CD4-positive, alpha-beta T cell treated with Interleukin-17A for 4 hours (primary cell): ENCODE measurements at regions not wholly inside any gene's neighbourhood (a gene's known extent, or its start where the extent isn't known, plus 50 kb on each side); places are given as distances from the start of the nearest gene placed in this dataset.

Experiments used
- DNase-seq: peaks from one replicate; pipeline ENCODE4 v3.0.0-alpha.2; 2020; ENCODE audit warnings: mixed read lengths

DNA sequence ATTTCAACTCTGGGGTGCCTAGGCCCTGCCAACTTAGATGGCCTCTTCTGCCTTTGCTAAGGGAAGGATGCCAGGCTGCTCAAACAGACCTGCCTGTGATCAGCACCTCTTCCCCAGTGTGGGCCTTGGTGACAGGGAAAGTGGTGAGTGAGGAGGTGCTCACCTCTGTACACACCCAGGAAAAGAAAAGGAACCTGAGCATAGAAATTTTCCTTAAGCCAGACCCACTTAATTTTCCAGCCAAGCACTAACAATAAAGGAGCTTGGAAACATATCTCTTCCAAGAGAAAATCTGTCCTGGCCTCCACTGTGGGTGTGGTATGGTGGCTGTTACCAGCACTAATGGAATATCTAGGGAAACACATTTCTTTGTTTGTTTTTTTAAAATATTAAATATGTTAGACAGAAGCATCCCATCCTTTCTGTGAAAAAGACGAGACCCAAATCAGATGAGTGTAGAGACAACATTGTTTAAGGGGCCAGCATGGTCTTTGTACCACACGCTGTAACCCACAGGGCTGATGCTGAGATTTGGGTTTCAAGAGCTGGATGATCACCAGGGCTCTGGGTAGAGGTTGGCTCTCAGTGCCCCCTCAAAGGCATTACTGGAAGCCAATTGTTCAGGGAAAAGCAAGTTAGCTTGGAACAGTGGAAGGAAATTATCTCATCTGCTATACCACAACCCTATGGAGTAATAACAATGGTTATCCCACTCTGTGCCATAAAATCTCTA is 472.2 kb downstream of the INSC start:
- no peak for DNase-seq

DNA sequence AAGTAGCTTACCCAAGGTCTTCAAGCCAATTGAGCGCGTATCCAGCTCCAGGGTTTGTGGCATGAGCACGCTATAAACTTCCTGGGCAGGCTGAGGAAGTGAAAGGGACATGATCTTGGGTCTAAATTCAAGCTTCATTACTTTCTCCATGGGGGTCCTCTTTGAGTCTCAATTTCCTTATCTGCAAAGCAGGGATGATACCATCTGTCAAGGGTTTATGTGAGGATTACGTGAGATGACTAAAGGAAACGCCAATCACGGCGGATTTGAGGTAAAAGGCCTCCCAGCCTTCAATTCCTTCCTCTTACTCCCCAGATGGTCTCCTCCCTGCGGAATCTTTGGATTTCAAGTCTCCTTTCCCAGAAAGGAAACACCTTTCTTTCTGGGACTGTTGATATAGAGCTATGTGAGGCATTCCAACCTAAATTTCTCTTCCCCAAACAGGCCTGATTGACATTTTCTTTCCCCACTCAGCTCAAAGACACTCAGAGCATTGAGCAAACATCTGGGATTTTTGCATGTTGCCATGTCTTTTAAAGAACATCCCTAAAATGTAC is 474.4 kb downstream of the INSC start:
- no peak for DNase-seq

DNA sequence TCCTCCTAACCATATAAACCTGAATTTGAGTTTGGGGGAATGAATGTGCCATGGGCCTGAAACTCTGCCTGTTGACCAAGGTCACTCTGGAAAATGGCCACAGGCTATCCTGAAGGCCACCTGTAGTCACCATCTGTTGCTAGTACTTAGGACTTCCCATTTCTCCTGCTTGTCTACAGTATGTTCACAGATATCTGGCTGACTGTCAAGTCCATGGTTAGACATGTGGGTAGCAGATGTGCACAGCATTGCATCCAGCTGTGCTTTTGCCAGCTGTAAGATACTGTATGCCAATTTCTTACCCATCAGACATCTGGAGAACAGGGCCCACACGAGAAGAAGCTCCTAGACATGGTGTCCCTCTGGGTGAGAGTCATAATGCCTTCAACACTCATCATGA is 475.4 kb downstream of the INSC start:
- DNase-seq, result no peak

DNA sequence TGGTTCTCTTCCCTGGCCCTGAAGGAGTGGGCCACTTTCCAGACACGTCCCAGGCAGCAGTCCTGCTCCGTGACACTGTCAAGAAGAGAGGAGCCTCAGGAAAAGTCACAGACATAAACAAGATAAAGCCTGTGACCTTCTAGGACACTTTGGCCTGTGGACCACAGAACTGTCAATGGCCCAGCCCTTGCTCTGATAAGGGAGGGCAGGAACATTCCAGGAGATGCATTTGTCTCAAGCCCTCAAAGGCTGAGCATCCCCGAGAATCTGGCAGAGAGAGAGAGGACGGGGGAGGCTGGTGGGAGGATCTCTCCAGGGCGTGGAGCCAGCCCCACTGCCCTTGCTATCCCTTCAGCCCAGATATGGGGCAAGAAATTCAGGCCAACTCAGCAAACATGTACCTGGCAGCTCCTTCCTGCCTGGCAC is 476.4 kb downstream of the INSC start:
- no peak for DNase-seq

DNA sequence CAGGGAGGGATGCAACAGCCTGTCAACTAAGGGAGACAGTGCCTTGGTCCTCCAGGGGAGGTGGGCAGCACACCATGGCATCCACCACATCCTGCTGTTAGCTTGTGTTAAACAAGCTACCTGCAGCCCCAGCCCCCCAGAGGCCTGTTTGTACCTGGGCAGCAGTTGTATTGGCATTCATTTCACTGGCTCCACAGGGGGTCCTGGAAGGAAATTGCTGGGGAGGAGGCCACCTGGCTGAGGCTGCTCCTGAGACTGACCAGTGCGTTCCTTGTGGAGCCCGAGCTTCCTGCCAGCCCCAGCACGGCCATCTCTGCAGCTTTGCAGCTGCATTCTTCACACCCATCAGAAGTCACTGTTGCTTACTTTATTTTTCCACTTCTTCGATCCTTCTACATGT is 479.9 kb downstream of the INSC start:
- no peak for DNase-seq

DNA sequence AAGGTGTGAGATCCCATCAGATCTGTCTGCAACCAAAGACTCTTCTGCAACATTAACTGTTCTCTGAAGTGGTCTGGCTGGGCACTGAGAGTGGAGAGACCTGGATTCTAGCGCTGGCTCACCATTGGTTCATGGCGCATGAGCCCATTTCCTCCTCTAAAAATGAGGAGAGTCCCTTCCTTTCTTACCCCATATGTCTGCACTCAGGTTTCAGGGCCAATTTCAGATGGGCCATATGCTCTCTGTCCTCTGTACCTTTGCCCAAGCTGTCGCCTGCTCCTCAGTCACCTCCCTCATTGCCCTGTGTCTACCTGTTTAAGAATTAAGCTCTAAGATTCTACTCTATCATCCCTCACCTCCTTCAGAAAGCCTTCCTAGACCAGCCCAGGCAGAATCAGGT is 484.7 kb downstream of the INSC start:
- no peak for DNase-seq

DNA sequence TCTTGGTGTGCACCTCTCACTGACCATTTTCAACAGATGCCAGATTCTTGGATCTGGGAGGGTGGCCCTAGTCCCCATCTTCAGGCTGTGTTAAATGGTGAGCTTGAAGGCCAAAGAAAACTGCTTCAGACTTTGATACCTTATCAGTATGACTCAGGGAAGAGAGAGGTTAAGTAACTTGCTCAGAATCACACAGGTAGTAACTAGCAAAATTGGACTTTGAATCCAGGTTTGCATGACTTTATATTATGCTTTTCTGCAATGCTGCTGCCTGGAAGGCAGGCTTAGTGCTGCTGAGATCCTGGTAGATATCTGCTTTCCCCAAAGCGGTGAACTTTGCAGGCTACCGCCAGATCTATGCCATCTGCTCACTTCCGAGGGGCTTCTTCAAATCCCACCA is 487.3 kb downstream of the INSC start:
- no peak for DNase-seq

DNA sequence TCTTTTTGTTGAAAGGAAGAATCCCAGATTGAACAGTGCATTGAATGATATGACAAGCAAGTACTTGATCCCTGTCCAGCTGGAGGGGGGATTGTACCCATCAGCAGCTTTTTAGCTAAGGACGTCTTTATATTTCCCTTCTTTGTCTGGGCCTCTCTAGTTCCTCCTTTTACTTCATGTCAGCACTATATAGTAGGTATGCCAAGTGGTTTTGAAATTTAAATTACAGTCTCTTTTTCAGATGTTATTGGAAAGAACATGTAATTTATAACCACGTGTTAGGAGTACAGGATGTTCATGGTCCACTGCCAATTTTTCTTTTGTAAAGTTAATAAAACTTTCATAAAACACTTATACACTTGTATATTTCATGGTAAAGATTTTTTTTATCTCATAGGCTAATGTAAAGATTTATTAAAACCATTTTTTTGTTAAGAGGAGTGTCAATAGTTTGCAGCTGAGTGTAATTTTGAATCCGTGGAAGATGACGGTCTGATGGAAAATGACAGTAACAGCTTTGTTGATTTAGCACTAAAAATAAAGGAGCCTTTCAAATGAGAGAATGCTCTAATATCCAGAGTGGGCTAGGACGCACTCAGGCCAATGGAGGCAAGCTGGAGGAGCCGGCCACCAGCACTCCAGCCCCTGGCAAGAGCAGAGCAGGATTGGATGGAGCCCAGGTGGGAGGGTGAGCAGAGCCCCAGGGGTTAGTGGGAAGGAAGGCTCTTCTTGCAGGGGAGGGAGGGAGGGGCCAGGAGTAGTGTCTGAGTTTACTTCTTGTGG is 488.3 kb downstream of the INSC start:
- DNase-seq, result no peak

DNA sequence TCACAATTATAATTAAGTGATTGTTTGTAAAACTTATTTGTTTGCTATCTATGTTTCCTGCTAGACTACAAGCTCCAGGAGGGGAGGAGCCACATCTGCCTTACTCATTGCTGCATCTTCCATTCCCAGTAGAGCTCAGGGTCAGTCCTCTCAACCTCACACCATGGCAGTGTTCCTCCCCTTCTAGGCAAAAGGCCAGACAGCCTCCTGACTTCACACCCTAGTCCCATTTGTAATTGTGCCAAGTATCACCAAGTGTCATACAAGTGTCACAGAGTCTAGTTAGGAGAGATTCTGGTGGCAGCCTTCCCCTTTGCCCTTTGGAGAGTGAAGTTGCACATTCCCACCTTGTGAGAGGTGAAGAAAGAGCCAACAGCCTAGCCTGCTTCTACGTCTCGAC is 490.4 kb downstream of the INSC start:
- no peak for DNase-seq

DNA sequence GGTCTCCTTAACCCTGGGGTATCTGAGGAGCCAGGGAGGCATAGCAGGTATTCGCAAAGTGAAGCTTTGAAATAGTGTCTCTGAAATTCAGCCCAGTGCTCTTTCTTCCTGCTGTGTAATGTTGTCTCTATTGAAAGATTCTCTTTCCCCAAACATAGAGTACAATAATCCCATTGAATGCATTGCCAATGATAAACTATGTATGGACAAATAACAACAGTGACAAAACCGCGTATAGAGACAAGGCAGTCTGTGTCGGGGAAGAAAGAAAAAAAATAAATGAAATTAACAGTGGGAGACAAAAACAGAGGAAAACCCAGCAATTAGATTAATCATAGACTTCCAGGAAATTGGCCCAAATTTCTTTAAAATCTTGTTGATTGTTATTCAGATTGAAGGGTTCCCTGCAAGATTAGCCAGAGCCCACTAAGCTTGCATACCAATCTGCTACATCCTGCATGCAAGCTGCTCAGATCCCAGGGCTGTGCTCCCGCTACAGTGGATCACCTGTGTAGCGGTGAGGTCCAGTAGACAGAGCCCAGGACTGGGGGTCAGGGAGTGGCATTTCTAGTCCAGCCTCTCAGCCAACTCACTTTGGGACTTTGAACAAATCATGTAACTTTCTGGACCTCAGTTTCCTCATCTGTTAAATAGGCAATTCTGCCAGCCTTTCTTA is 492.8 kb downstream of the INSC start:
- no peak for DNase-seq

DNA sequence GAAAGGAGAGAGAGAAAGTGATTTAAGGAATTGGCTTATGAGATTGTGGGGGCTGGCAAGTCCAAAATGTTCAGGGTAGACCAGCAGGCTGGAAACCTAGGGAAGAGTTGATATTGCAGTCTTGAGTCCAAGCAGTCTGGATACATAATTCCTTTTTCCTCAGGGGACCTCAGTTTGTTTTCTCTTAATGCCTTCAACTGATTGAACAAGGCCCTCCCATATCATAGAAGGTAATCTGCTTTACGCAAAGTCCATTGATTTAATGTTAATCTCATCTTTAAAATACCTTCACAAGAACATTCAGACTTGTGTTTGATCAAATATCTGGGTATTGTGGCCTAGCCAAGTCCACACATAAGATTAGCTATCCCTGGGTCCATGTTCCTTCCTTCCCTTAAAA is 494.7 kb downstream of the INSC start:
- no peak for DNase-seq

DNA sequence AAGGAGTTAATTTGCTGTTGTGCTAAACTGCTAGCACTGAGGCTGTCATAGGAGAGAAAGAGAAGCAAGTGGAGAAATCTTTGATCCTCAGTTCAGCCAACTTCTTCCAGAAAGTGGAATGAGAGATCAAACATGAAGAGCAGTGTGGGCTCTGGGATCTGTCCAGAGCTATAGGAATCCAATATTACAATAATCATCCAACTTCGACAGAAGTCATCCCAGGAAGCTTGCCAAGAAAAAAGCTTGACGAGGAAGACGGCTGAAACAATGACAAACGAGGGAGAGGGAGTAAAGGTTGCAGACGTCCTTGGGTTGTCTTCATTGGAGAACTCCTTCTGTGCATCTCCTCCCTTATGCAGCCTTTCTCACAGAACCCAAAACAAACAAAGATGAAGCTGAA is 496.2 kb downstream of the INSC start:
- no peak for DNase-seq

DNA sequence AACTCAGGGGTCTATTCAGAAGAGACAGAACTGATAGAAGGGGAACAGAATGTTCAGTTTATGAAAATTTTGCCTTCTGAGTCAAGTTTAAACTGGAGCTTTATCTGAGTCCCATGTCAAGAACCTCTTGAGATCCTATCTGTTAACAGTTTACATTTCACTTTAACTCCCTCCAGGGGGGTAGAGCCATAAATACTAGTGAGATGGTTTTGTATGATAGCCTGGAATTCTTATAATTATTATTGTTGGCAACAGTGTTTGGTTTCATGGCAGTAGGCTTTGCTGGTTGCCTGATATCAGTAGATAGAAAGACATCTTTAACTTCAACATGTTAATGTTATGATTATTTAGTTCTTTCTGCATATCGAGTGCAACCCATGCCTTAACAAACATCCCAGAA is 498.5 kb downstream of the INSC start:
- DNase-seq, result no peak

DNA sequence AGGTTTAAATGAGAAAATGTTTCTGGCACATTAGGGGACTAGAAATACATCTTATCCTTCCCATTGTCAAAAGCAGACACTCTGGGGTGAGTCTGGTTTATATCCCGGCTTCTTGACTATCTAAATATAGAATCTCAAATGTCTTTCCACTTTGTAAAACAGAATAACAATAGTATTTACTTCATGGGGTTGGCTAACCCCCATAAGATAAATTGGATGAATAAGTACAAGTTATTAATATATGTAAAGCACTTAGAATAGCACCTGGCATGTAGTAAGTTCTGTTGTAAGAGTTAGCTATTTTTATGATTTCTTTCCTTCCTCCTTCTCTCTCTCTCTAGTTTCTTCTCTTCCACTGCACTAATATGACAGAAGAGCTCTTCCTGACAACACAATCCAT is 499.1 kb downstream of the INSC start:
- no peak for DNase-seq

DNA sequence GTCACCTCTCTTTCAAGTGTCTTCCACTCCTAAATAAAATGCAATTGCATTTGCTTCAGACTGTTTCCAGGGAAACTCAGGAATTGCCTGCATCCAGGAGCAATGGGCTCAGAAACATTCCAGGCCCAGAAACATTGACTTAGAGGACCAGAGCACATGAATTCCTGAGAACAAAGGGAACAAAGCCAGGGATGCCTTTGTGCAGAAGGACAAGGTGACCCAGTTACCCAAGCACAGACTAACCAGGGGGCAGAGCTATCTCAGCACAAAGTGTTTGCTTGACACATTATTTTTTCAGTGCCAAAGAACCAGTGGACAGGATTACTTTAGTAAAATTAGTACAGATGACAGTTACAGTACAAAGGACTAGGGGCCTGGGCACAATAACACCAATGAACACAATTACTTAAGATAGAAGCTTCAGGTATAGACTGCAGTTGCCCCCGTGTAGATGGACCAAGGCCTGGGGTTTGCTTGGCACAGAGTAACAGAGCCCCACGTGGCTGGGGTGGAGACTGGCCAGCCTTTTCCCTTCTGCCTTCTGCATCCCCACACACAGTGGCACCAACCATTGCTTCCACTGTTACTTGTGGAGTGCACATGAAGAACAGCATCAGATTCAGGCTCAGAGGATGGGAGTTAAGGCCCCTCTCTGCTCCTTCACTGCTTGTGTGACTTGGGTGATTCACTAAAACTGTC is 500.8 kb downstream of the INSC start:
- DNase-seq, result no peak

DNA sequence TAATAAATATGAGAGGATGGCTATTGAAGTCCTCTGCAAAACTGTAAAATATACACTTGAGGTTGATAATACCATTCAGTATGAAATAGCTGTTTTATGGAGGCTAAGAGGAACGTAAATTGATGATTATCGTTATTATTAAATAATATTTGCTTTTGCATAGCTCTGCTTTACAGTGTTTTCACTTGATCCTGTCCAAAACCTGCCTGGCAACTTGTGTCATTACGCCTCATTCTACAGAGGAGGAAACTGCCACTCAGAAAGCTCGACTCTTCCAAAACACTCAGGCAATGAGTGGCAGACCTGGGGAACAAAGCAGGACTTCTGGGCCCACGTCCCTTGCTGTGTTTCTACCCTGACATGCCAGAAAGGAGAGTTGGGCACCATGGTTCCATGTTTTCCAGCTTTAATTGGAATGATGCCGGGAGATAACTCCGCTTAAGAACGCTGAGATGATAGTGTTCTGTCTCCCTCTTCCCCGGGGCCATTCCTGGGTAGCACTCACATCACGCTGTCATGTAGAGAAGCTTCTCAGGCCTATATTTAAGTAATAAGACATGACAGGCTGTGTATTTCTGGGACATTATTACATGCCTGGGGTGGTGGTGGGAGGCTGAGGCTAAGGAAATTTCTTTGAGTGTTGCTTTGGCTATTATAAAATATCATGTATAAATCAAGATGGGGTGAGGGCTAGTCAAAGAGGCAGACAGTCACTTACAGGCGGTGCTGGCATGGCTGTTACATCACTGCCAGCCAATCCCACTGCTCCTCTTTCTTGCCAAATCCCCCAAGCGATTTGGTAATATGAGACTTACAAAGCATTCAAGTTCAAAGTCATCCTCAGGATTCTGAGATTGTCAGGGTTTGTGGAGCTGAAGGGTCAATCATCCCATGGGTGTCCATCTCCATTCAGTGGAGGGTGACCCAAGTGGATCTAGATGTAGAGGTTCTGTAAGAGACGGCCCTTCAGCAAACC is 501.7 kb downstream of the INSC start:
- no peak for DNase-seq

DNA sequence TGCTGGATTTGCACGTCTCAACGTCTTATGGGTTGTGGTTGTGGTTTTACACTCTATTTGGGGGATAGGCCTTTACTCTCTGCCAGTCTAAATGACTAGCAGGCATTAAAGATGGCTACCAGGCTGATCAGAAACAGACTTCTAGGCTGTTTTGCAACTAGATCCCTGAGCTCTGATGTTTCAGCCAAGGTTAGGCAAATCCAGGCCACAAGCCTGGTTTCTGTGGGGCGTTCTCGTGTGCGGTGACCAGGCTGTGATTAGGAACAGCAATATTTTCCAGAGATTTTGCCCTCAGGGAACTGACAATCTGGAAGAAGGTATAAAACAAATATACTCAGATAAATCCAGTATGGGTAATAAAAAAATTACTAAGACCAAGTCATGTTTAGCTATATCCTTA is 502.4 kb downstream of the INSC start:
- no peak for DNase-seq

DNA sequence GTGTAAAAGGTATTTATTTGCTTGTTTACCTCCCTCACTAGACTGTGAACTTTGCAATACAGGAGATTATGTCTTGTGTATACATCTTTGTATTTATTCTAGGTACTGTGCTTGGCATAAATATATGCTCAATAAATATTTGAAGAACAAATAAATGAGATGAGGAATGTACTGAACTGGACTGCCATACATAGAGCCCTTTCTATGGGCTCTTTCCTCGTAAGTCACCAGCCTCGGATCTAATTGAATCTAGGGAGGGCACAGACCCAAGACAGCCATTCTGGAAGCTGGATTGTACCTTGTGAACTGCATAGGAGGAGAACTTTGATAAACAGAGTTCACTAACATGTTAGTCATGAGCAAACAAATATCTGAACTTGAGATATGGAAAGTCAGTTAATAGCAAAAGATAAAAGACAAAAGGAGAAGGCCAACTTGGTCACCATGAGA is 503.9 kb downstream of the INSC start:
- DNase-seq, result no peak

DNA sequence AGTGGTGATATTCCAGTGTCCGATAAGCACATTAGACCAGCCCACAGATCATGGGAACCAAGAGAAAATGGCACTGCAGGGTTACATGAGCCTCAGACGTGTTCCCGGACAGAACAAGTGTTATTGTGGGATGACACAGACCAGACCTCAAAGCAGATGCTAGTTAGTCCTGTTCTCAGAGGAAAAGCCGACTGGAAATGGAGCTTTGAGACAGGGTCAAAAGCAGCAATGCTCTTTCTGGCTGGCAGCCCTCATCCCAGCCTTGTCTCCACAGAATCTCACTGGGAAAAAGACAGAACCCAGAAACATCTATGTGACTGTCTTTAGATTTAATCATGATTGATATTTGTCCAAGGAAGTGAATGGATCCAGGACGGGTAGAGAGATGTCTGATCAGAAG is 506.8 kb downstream of the INSC start:
- no peak for DNase-seq

DNA sequence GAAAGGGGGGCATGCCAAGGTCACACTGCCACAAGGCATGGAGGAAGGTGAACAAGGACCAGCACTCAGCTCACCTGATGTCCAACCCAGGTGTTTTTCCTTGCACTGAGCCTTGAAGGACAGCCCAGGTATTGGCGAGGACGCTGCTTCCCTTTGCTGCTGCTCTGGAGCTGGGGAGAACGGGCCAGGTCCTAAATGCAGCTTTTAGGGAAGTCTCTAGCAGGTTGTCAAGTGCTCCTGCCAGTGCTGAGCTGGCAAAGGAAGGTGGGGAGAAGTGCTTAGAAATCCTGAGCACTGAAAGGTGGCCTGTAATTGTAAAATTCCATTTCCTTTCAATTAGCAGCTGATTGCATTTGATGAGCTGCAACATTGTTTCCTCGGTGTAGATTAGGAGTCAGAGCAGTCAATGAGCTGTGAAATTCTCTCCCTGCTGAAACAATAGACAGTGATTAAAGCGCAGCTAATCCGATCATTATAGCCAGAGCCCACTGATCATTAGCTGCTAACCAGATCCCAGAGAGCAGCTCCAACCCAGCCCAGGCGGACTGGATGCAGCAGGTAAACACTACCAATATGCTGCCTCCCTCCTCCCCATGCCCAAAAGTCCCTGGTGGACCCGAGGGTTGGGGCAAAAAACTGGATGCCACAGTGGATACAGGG is 507.6 kb downstream of the INSC start:
- no peak for DNase-seq

DNA sequence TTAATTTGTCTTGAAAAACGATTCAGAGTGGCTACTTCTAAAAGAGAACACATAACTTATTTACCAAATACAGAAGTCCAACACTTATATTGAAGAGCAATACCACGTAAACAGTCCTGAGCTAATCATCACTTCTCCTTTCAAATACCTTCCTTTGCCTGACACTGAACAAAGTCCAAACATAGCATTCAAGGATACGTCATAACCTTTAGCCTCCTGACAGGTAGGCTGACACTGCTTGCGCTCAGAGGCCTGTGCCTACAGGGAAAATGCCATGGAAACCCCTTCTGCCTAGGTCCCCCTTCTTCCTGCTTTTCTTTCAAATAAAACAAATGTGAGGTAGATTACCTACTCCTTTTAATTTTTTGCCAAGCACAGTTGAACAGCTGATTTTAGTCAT is 510.0 kb downstream of the INSC start:
- no peak for DNase-seq
